ENCODE measurements at regions not wholly inside any gene's neighbourhood (a gene's known extent, or its start where the extent isn't known, plus 50 kb on each side); places are given as distances from the start of the nearest gene placed in this dataset.
"Not testable (repeated sequence)": the region's sequence is repeated elsewhere in the genome, so short reads cannot be mapped to it uniquely, and the experiment has no call there.

- H3K4me3 Mint-ChIP-seq: no peak overlapping the region
- H3K4me1 Mint-ChIP-seq (ENCODE audit: low read depth): no peaks in the 10 kb centered on the region
- ATAC-seq (no peak), DNase-seq (no peak)
- peaks cover 45% of the 10 kb centered on the region for H3K27me3 Mint-ChIP-seq (ENCODE audit: low read depth)
- no peaks in the 10 kb centered on the region for H3K36me3 Mint-ChIP-seq (ENCODE audit: insufficient read depth)
- H3K9me3 Mint-ChIP-seq: no peaks in the 10 kb centered on the region
These were observed 309.2 kb downstream of the ZNF536 start for GRCh38 chr19:30681162-30682100.

GRCh38 chr19:30680399-30680798, 308.2 kb downstream of the ZNF536 start:
- peaks cover 35% of the 10 kb centered on the region for H3K27me3 Mint-ChIP-seq (ENCODE audit: low read depth)
- ATAC-seq; H3K4me1 Mint-ChIP-seq (ENCODE audit: low read depth); H3K4me3 Mint-ChIP-seq; DNase-seq; H3K9me3 Mint-ChIP-seq; H3K36me3 Mint-ChIP-seq (ENCODE audit: insufficient read depth): not testable (repeated sequence)

DNA sequence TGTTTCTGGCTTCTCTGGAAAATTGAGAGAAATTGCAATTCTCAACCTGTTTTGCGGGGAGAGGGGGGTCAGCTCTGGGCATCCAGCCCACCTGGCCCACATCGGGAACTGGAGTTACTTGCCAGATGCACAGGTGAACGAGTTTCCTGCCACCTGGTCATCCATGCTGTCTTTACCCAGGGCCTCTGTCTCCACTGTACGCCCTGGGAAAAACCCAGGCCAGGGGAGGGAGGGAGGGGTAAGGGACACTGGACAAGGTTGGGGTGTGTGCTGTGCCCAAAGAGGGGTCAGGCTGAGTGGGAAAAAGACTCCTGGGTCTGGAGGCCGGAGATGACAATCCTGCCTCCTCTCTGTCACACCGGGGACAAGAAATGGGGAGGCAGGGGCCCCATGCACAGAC, 307.6 kb downstream of the ZNF536 start:
- no peak for ATAC-seq
- H3K4me3 Mint-ChIP-seq: no peak overlapping the region
- no peaks in the 10 kb centered on the region for H3K9me3 Mint-ChIP-seq

DNA sequence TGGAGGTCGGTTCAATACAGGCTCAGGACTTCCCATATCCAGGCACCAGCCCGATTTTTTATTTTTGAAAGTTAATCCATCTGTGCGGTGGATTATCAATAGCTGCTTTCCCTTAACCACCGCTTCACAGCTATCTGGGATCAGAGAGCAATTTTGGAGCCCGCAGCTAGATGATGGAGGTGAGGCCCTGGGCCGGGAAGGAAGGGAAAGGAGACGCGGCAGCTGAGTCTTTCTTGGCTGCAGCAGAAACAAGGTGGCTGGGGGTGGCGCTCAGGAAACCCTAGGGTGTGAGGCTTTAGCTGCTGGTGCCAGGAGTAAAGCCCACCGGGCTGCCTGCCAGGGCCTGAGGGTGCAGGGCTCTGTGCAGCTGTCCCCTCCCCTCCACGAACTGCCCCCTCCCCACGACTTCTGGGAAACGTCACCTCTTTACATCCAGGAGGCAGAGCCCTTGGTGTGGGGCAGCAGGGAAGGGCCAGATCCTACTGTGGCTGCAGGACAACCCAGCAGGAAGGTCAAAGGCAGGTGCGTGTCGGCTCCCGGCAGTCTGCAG, 307.0 kb downstream of the ZNF536 start:
- no peaks in the 10 kb centered on the region for H3K9me3 Mint-ChIP-seq
- no peak for ATAC-seq
- H3K36me3 Mint-ChIP-seq (ENCODE audit: insufficient read depth): no peaks in the 10 kb centered on the region
- H3K27me3 Mint-ChIP-seq (ENCODE audit: low read depth): peaks cover 26% of the 10 kb centered on the region
- DNase-seq: no peak
- H3K4me3 Mint-ChIP-seq: no peak overlapping the region
- H3K4me1 Mint-ChIP-seq (ENCODE audit: low read depth): no peaks in the 10 kb centered on the region

More for the DNA sequence above, 307.6 kb downstream of the ZNF536 start:
- DNase-seq: no peak
- H3K27me3 Mint-ChIP-seq (ENCODE audit: low read depth): peaks cover 29% of the 10 kb centered on the region
- no peaks in the 10 kb centered on the region for H3K4me1 Mint-ChIP-seq (ENCODE audit: low read depth)
- H3K36me3 Mint-ChIP-seq (ENCODE audit: insufficient read depth): no peaks in the 10 kb centered on the region

DNA sequence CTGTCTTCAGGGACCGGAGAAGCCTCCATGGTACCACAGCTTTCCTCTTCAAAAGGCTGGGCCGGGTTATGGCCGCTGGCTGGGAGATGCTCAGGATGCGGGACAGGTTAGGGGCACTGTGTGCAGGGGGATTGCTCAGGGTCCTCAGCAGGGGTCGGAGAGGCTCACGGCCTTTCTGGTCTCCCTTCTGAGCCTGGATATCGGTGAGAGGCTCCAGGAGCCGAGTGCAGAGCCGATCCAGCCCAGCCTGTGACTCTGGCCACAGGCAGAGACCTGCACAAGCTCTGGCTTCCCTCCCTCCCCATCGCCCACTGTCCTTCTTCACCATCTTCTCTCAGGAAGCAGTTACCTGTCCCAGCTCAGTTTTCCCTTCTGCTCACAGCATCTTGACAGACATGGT, 306.0 kb downstream of the ZNF536 start:
- H3K9me3 Mint-ChIP-seq: no peaks in the 10 kb centered on the region

DNA sequence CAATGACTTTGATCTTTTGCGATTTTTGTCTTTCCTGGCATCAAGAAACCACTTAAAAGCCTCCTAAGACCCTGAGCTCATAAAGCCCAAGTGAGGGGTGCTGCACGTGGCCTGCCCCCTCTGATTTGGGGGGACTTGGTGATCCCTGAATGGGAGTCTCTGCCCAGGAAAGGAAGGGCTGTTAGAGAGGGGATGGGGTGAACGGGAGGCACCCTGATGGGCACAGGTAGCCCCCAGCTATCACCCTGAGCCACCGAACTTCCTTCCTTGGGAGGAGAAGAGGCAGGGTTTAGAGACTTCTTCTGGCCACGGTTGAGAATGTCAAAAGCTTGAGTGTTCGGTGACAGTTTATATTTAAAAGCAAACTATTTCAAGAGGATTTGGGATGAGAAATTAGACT, 305.5 kb downstream of the ZNF536 start:
- H3K4me3 Mint-ChIP-seq: no peak overlapping the region
- DNase-seq (no peak), ATAC-seq (no peak)
- no peaks in the 10 kb centered on the region for H3K36me3 Mint-ChIP-seq (ENCODE audit: insufficient read depth)
- H3K9me3 Mint-ChIP-seq: no peaks in the 10 kb centered on the region
- no peaks in the 10 kb centered on the region for H3K4me1 Mint-ChIP-seq (ENCODE audit: low read depth)
- H3K27me3 Mint-ChIP-seq (ENCODE audit: low read depth): peaks cover 17% of the 10 kb centered on the region

More for the DNA sequence above, 306.0 kb downstream of the ZNF536 start:
- Mint-ChIP-seq H3K4me3 (no peak overlapping the region), H3K27me3 (ENCODE audit: low read depth) (peaks cover 20% of the 10 kb centered on the region), H3K4me1 (ENCODE audit: low read depth) (no peaks in the 10 kb centered on the region), H3K36me3 (ENCODE audit: insufficient read depth) (no peaks in the 10 kb centered on the region)
- no peak for DNase-seq
- ATAC-seq: no peak

DNA sequence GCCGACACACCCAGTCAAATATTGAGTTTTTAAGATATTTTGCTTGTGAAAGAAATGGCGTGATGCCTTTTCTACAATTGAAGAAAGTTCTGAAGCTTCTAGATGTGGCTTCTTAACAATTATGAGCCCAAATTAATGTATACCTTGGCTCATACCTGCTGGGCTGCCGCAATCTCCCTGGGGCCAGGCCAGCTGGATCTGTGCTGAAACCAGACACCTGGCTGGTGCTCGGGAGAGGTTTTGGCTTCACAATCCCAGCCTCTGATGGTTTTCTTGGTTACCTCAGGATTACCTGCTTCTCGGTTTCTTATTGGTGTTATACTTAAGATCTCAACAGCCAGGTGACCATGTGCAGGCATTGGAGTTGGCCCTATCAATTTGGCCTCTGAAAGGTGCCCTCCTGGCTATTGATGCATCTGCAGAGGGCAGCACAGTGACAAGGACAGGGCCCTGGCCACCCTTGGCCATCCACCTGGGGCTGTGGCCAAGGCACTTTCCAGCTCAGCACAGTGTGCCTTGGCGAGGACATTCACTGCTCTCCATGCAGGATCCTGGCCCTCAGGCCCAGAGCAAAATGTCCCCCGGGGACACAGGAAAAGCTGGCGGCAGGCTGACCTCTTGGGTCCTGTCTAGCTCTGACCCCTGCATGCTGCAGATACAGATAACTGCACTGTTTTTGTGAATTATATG, 305.0 kb downstream of the ZNF536 start:
- Mint-ChIP-seq H3K9me3 (no peaks in the 10 kb centered on the region), H3K36me3 (ENCODE audit: insufficient read depth) (no peaks in the 10 kb centered on the region), H3K4me3 (no peak overlapping the region), H3K4me1 (ENCODE audit: low read depth) (no peaks in the 10 kb centered on the region), H3K27me3 (ENCODE audit: low read depth) (peaks cover 14% of the 10 kb centered on the region)
- DNase-seq (no peak), ATAC-seq (no peak)

DNA sequence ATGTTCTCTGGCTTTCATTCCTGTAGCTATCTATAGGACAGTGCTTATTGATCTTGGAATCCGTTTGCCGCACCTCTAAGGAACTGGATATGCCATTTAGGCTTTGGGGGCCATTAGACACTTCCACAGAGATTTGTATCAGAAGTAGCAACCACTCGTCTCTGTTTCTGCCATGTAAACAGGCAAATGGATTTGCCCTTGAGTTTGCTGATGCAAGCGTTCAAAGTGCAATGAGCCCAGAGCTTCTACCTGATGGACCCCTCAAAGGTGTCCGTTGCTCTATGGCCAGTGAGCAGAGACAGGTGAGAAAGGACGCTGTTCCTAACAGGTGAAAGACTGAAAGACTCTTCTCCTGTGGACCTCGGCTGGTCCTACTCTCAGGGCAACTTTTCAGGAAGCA, 302.9 kb downstream of the ZNF536 start:
- no peaks in the 10 kb centered on the region for H3K9me3 Mint-ChIP-seq
- no peak overlapping the region for H3K4me3 Mint-ChIP-seq
- ATAC-seq: no peak
- H3K36me3 Mint-ChIP-seq (ENCODE audit: insufficient read depth): no peaks in the 10 kb centered on the region
- peaks cover 19% of the 10 kb centered on the region for H3K27me3 Mint-ChIP-seq (ENCODE audit: low read depth)
- H3K4me1 Mint-ChIP-seq (ENCODE audit: low read depth): no peaks in the 10 kb centered on the region
- no peak for DNase-seq

DNA sequence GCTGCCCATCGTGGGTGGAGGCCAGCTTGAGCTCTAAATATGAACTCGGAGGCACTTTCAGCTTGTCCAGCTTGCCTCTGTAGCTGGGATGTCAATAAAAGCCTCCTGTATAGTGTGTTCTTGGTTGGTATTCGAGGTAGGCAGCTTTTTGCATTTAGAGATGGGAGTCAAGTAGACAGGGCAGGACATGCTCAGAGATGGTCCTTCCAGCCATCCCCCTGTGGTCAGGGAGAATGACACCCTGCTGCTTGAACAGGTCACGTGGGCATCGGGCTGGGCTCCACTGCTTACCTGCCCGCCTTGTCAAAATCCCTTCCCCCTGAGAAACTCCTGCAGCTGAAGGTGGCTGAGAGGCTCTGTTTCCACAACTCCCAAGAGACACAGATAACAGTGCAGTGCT, 302.5 kb downstream of the ZNF536 start:
- Mint-ChIP-seq H3K4me1 (ENCODE audit: low read depth) (no peaks in the 10 kb centered on the region), H3K27me3 (ENCODE audit: low read depth) (peaks cover 19% of the 10 kb centered on the region), H3K9me3 (no peaks in the 10 kb centered on the region), H3K4me3 (no peak overlapping the region), H3K36me3 (ENCODE audit: insufficient read depth) (no peaks in the 10 kb centered on the region)
- DNase-seq (no peak), ATAC-seq (no peak)

DNA sequence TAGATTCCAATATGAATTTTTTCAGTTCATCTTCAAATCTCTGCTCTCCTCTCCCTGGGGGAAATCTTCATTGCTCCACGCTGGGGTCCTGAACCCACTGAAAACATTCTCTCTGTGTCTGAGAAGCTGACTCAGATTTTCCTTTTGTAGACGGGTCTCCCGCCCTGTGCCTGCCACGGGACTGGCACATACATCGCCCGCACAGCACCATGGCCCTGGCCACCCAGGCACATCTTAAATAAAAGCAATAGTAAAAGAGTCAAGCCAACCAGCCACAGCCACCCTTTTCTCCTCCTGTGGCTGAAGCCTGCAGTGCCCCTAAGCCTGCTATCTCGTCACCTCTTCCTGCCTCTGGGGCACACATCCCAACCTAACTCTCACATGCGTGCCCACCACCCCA, 301.2 kb downstream of the ZNF536 start:
- Mint-ChIP-seq H3K4me3 (no peak overlapping the region), H3K36me3 (ENCODE audit: insufficient read depth) (no peaks in the 10 kb centered on the region), H3K9me3 (no peaks in the 10 kb centered on the region), H3K4me1 (ENCODE audit: low read depth) (no peaks in the 10 kb centered on the region), H3K27me3 (ENCODE audit: low read depth) (peaks cover 28% of the 10 kb centered on the region)
- DNase-seq: no peak
- ATAC-seq: no peak

DNA sequence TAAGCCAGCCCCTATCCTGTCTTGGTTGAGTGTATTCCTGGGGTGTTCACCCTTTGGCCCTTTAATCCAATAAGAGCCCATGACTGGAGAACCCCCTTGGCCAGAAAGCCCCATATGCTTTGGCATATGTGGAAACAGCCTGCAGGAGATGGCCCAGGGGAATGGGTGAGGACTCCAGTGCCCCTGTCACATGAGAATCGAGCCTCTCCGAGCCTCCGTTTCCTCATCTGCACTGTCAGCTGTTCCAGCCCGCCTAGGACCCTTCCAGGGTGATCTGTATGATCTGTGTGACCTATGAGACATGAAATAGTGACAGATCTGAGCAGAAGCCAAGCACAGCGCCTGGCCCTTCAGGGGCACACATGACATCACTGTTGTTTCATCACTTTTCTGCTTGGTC, 300.7 kb downstream of the ZNF536 start:
- no peaks in the 10 kb centered on the region for H3K36me3 Mint-ChIP-seq (ENCODE audit: insufficient read depth)
- no peak for DNase-seq
- H3K4me3 Mint-ChIP-seq: no peak overlapping the region
- H3K4me1 Mint-ChIP-seq (ENCODE audit: low read depth): no peaks in the 10 kb centered on the region
- no peaks in the 10 kb centered on the region for H3K9me3 Mint-ChIP-seq
- ATAC-seq: no peak
- H3K27me3 Mint-ChIP-seq (ENCODE audit: low read depth): peaks cover 28% of the 10 kb centered on the region

DNA sequence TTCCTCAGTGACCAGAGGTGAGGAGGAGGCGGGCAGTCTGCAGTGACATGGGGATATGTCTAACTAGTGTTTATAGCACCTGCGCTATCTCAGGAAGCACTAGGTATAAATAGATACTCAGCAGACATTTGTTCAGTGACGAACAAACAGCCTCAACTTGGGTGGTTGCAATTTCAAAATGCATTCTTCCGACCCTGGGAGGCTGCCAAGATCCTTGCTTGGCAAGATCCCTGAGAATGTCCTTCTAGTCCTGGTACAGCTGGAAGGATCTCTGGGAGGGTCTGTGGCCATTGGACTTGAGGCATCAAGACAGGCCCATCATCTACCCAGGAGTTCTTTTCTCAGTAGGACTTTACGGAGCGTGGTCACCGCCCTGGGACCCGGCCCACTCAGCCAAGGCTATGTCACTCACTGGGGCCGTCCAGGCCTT, 299.5 kb downstream of the ZNF536 start:
- ATAC-seq (no peak), DNase-seq (no peak)
- no peaks in the 10 kb centered on the region for H3K36me3 Mint-ChIP-seq (ENCODE audit: insufficient read depth)
- H3K27me3 Mint-ChIP-seq (ENCODE audit: low read depth): peaks cover 24% of the 10 kb centered on the region
- H3K4me1 Mint-ChIP-seq (ENCODE audit: low read depth): no peaks in the 10 kb centered on the region
- no peaks in the 10 kb centered on the region for H3K9me3 Mint-ChIP-seq
- no peak overlapping the region for H3K4me3 Mint-ChIP-seq

- ATAC-seq: no peak
- DNase-seq: no peak
- H3K4me3 Mint-ChIP-seq: no peak overlapping the region
- H3K36me3 Mint-ChIP-seq (ENCODE audit: insufficient read depth): no peaks in the 10 kb centered on the region
- H3K27me3 Mint-ChIP-seq (ENCODE audit: low read depth): peaks cover 24% of the 10 kb centered on the region
- no peaks in the 10 kb centered on the region for H3K4me1 Mint-ChIP-seq (ENCODE audit: low read depth)
- no peaks in the 10 kb centered on the region for H3K9me3 Mint-ChIP-seq
These were observed 299.1 kb downstream of the ZNF536 start for GRCh38 chr19:30671367-30671619.

DNA sequence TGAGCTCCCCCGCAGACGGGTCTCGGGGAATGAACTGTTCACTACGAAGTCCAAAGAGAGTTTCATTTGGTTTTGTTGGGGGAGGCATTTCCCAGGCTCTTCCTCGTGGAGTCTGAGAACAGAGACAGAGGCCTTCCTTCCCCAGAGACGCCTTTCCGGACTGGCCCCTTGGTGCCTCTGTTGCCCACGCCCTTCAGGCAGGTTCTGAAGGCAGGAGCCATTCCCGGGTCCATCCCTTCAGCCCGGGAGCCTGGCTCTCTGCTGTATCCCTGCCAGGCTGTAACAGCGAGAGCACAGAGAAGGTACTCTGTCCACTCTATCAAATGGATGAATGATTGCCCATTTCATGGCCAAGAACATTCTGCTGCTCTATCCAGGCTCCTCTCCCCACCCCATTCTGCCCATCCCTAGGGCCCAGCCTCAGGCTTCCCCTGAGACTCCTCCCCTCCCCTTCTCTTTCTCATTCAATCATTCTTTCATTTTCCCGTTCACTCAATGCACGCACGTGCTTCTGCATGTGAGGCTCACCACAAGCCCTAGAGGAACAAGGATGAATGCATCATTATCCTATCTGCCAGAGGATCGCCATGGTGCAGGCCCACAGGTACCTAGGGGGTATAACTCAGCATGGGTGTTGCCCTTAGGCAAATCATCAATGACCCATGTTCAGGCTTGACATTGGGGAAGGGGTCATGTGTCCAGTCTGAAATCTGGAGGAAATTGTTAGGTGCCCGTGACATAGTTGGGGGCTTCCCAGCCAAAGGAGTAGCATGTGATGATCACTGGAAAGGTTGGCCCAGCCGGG, 298.6 kb downstream of the ZNF536 start:
- Mint-ChIP-seq H3K27me3 (ENCODE audit: low read depth) (peaks cover 24% of the 10 kb centered on the region), H3K9me3 (no peaks in the 10 kb centered on the region), H3K36me3 (ENCODE audit: insufficient read depth) (no peaks in the 10 kb centered on the region), H3K4me1 (ENCODE audit: low read depth) (no peaks in the 10 kb centered on the region), H3K4me3 (no peak overlapping the region)
- no peak for ATAC-seq
- no peak for DNase-seq

Data from activated T-cell treated with anti-CD3 and anti-CD28 coated beads, Interleukin-2, amount 50 U/mL, for 4 hours (primary cell).